ENCODE measurements at regions not wholly inside any gene's neighbourhood (a gene's known extent, or its start where the extent isn't known, plus 50 kb on each side); places are given as distances from the start of the nearest gene placed in this dataset.
"Not testable (repeated sequence)": the region's sequence is repeated elsewhere in the genome, so short reads cannot be mapped to it uniquely, and the experiment has no call there.

- TF ChIP-seq, protein P1, sequence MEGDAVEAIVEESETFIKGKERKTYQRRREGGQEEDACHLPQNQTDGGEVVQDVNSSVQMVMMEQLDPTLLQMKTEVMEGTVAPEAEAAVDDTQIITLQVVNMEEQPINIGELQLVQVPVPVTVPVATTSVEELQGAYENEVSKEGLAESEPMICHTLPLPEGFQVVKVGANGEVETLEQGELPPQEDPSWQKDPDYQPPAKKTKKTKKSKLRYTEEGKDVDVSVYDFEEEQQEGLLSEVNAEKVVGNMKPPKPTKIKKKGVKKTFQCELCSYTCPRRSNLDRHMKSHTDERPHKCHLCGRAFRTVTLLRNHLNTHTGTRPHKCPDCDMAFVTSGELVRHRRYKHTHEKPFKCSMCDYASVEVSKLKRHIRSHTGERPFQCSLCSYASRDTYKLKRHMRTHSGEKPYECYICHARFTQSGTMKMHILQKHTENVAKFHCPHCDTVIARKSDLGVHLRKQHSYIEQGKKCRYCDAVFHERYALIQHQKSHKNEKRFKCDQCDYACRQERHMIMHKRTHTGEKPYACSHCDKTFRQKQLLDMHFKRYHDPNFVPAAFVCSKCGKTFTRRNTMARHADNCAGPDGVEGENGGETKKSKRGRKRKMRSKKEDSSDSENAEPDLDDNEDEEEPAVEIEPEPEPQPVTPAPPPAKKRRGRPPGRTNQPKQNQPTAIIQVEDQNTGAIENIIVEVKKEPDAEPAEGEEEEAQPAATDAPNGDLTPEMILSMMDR (IDR thresholded peaks at IDR 0.05 in 4 of 5, conservative IDR thresholded peaks at IDR 0.05 in 1 of 5), result no peak
- no peak for TF ChIP-seq POLR2A (IDR thresholded peaks at IDR 0.05)
- Histone ChIP-seq H3K27ac (no peak overlapping the region), H3K4me3 (no peak overlapping the region), H3K27me3 (peaks cover 0 to 4% (median 0%) of the 10 kb centered on the region in 3 donors), H3K9me3 (no peaks in the 10 kb centered on the region), H3K4me1 (no peaks in the 10 kb centered on the region), H3K36me3 (no peaks in the 10 kb centered on the region)
- in situ Hi-C loops (cut with MboI; ENCODE audit: low sequenced_read_pairs in 4 of 4), result no loop called here
- ATAC-seq (no peak), DNase-seq (no peak)
- intact Hi-C loops (cut with DNase I; ENCODE audit: low total_unique reads), result no loop called here
These were observed 257.0 kb downstream of the ADGRD1 start for GRCh38 chr12:131210506-131211339.

- DNase-seq, result no peak
- Histone ChIP-seq H3K27me3 (peaks cover 0 to 4% (median 0%) of the 10 kb centered on the region in 3 donors), H3K4me3 (no peak overlapping the region), H3K9me3 (no peaks in the 10 kb centered on the region), H3K27ac (no peak overlapping the region), H3K4me1 (no peaks in the 10 kb centered on the region), H3K36me3 (no peaks in the 10 kb centered on the region)
- intact Hi-C loops (cut with DNase I; ENCODE audit: low total_unique reads), result no loop called here
- ATAC-seq, result no peak
- in situ Hi-C loops (cut with MboI; ENCODE audit: low sequenced_read_pairs in 4 of 4), result no loop called here
- TF ChIP-seq, protein P1 (IDR thresholded peaks at IDR 0.05 in 4 of 5, conservative IDR thresholded peaks at IDR 0.05 in 1 of 5), result no peak
- no peak for TF ChIP-seq POLR2A (IDR thresholded peaks at IDR 0.05)
These were observed 257.7 kb downstream of the ADGRD1 start for GRCh38 chr12:131211340-131211938.

DNA sequence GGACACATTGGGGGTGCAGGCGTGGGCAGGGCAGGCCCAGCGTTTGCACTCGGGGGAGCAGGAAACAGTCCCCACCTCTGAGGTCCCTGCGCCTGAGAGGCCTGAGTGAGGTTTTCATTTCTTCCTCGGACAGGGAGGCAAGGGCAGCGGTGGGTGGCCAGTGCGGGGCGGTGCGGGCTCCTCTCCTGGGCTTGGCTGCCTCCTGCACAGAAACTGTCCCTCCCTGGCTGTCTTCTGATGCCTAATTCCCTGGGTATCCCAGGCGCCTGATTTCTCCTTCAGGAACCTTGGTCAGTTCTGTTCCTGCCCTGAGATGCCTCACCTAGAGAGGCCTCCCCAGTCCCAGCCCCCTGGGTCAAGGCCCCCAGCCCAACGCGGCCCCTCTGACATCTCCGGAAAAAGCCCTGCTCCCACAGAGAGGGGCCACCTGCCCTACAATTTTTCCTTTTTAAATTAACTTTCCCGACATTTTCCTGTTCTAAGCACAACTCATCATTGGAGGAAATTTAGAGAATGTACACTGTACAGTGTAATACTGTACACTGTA, 260.3 kb downstream of the ADGRD1 start:
- TF ChIP-seq, protein P1 (IDR thresholded peaks at IDR 0.05 in 4 of 5, conservative IDR thresholded peaks at IDR 0.05 in 1 of 5), result no peak
- no peak for TF ChIP-seq POLR2A (IDR thresholded peaks at IDR 0.05)
- Histone ChIP-seq H3K4me3 (no peak overlapping the region), H3K27ac (no peak overlapping the region), H3K9me3 (no peaks in the 10 kb centered on the region), H3K4me1 (no peaks in the 10 kb centered on the region), H3K36me3 (no peaks in the 10 kb centered on the region), H3K27me3 (peaks cover 0 to 4% (median 0%) of the 10 kb centered on the region in 3 donors)
- no peak for ATAC-seq
- in situ Hi-C loops (cut with MboI; ENCODE audit: low sequenced_read_pairs in 4 of 4) (no loop called here), intact Hi-C loops (cut with DNase I; ENCODE audit: low total_unique reads) (no loop called here)
- DNase-seq, result no peak

DNA sequence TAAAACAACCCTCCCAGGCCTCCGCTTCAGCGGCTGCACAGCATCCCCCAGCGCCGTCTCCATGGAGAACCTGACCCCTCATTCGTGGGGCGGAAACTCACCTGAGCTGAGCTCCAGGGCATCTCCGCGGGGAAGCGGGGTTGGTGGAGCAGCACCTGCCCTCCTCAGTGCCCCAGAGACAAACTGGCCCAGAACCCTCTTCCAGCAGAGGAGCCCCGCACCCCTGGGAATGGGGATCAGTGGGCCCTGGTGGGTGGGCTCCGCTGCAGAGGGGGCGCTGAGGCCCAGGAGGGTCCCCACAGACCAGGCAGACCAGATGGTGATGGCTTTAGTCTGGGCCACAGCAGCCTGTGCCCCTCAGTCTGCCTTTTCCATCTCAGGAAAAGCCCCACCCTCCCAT, 261.2 kb downstream of the ADGRD1 start:
- ATAC-seq; H3K36me3 ChIP-seq; H3K4me1 ChIP-seq; H3K27me3 ChIP-seq; H3K27ac ChIP-seq; H3K9me3 ChIP-seq; intact Hi-C loops (cut with DNase I; ENCODE audit: low total_unique reads); DNase-seq; H3K4me3 ChIP-seq; in situ Hi-C loops (cut with MboI; ENCODE audit: low sequenced_read_pairs in 4 of 4): not testable (repeated sequence)

DNA sequence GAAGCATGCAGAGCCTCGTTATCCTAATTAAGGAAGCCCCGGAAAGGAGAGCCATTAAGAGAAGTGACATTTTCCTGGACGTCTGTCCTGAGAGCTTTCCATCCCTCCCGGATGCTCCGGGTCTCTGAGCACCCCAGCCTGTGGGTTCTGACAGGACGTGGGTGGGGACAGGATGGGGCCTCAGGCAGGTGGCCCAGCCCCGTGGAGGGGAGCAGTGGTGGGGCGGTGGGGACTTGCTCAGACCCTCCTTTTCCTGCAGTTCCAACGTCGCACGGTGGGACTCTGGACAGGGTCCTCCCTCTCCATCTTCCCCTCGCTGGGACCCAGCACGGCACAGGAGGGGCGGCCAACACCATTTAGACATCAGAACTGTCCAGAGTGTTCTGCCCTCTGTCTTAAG, 262.9 kb downstream of the ADGRD1 start:
- ATAC-seq; DNase-seq; H3K27me3 ChIP-seq; H3K4me1 ChIP-seq; H3K36me3 ChIP-seq; H3K9me3 ChIP-seq; H3K27ac ChIP-seq; H3K4me3 ChIP-seq; in situ Hi-C loops (cut with MboI; ENCODE audit: low sequenced_read_pairs in 4 of 4); intact Hi-C loops (cut with DNase I; ENCODE audit: low total_unique reads): not testable (repeated sequence)

Measured in gastrocnemius medialis (tissue), 4 donors.